Spinal cord (tissue), 9 donors: ENCODE measurements at regions not wholly inside any gene's neighbourhood (a gene's known extent, or its start where the extent isn't known, plus 50 kb on each side); places are given as distances from the start of the nearest gene placed in this dataset.
A peak's percentile ranks its signal among the peaks of the same experiment; 100 is the strongest.

Experiments used
- DNase-seq, 6 donors: peaks; one replicate each; pipeline versions ENCODE4 v3.0.0 to v3.0.0-alpha.2; 2013 to 2015; ENCODE audit warnings: low spot score in 6 of 6, low read depth in 4 of 6
- H3K27ac ChIP-seq: one replicate; pipeline ENCODE4 v1.5.1; 2013; ENCODE audit warnings: low read depth, low read length, control low read depth
- H3K27me3 ChIP-seq: one replicate; pipeline ENCODE4 v1.6.1; 2013; ENCODE audit warnings: low read length; ENCODE audit not compliant: control insufficient read depth, insufficient read depth
- H3K36me3 ChIP-seq: one replicate; pipeline ENCODE4 v1.6.1; 2013; ENCODE audit warnings: low read length; ENCODE audit not compliant: control insufficient read depth, insufficient read depth
- H3K4me1 ChIP-seq: one replicate; pipeline ENCODE4 v1.6.1; 2013; ENCODE audit warnings: low read length; ENCODE audit not compliant: control insufficient read depth, insufficient read depth
- H3K4me3 ChIP-seq: one replicate; pipeline ENCODE4 v1.5.1; 2013; ENCODE audit warnings: low read depth, low read length, control low read depth
- H3K9me3 ChIP-seq: one replicate; pipeline ENCODE4 v1.6.1; 2013; ENCODE audit warnings: low read length; ENCODE audit not compliant: control insufficient read depth, insufficient read depth
- WGBS: methylation state at CpG from one replicate; pipeline ENCODE4 v1.1.5; 2013; ENCODE audit warnings: missing lambda C conversion rate; ENCODE audit not compliant: insufficient coverage; 5-methylcytosine and 5-hydroxymethylcytosine counted together
- donor health status: healthy.

- no CpG with 5 or more reads among the region's 1 CpG for WGBS
These were observed 101.9 kb downstream of the RGS21 start for GRCh38 chr1:192418552-192419285.

GRCh38 chr1:192430644-192431043, 113.9 kb downstream of the RGS21 start:
- Histone ChIP-seq H3K4me3 (no peak overlapping the region), H3K9me3 (peaks cover 8% of the 10 kb centered on the region), H3K36me3 (no peaks in the 10 kb centered on the region), H3K4me1 (no peaks in the 10 kb centered on the region), H3K27me3 (no peaks in the 10 kb centered on the region), H3K27ac (no peak overlapping the region)
- DNase-seq: no peak
- 67% methylated on average over 3 of the region's 3 CpGs for WGBS

More at GRCh38 chr1:192418552-192419285, 101.9 kb downstream of the RGS21 start:
- Histone ChIP-seq H3K9me3 (no peaks in the 10 kb centered on the region), H3K4me1 (no peaks in the 10 kb centered on the region), H3K27me3 (no peaks in the 10 kb centered on the region), H3K27ac (no peak overlapping the region), H3K36me3 (no peaks in the 10 kb centered on the region), H3K4me3 (no peak overlapping the region)
- no peak for DNase-seq

- WGBS: 81% methylated on average over 3 of the region's 4 CpGs
- Histone ChIP-seq H3K4me3 (no peak overlapping the region), H3K4me1 (no peaks in the 10 kb centered on the region), H3K27ac (no peak overlapping the region), H3K36me3 (no peaks in the 10 kb centered on the region), H3K27me3 (no peaks in the 10 kb centered on the region), H3K9me3 (peaks cover 4% of the 10 kb centered on the region)
- no peak for DNase-seq
These were observed 118.9 kb downstream of the RGS21 start for GRCh38 chr1:192435704-192436103.

- WGBS: no CpG with 5 or more reads among the region's 8 CpGs
These were observed 119.8 kb downstream of the RGS21 start for GRCh38 chr1:192436441-192437078.

GRCh38 chr1:192438737-192439136, 121.9 kb downstream of the RGS21 start:
- H3K27me3 ChIP-seq: no peaks in the 10 kb centered on the region
- no peaks in the 10 kb centered on the region for H3K4me1 ChIP-seq
- no peaks in the 10 kb centered on the region for H3K9me3 ChIP-seq
- no peaks in the 10 kb centered on the region for H3K36me3 ChIP-seq
- no peak overlapping the region for H3K4me3 ChIP-seq
- no peak for DNase-seq
- WGBS: 38% methylated on average over 1 of the region's 3 CpGs
- no peak overlapping the region for H3K27ac ChIP-seq

More at GRCh38 chr1:192436441-192437078, 119.8 kb downstream of the RGS21 start:
- Histone ChIP-seq H3K27ac (peak overlapping the region; percentile 38), H3K27me3 (no peaks in the 10 kb centered on the region), H3K4me1 (no peaks in the 10 kb centered on the region), H3K9me3 (no peaks in the 10 kb centered on the region), H3K36me3 (no peaks in the 10 kb centered on the region), H3K4me3 (no peak overlapping the region)
- peak in 1 of 6 donors; percentile 7 for DNase-seq

GRCh38 chr1:192439373-192440025, 122.7 kb downstream of the RGS21 start:
- Histone ChIP-seq H3K4me1 (no peaks in the 10 kb centered on the region), H3K27me3 (no peaks in the 10 kb centered on the region), H3K36me3 (no peaks in the 10 kb centered on the region), H3K9me3 (no peaks in the 10 kb centered on the region), H3K4me3 (no peak overlapping the region), H3K27ac (no peak overlapping the region)
- DNase-seq: no peak
- WGBS: 87% methylated on average over 5 of the region's 6 CpGs

GRCh38 chr1:192441492-192441891, 124.7 kb downstream of the RGS21 start:
- Histone ChIP-seq H3K4me3 (no peak overlapping the region), H3K36me3 (no peaks in the 10 kb centered on the region), H3K4me1 (no peaks in the 10 kb centered on the region), H3K9me3 (no peaks in the 10 kb centered on the region), H3K27me3 (no peaks in the 10 kb centered on the region), H3K27ac (no peak overlapping the region)
- WGBS: 94% methylated on average over 2 of the region's 3 CpGs
- no peak for DNase-seq

- Histone ChIP-seq H3K36me3 (no peaks in the 10 kb centered on the region), H3K27me3 (no peaks in the 10 kb centered on the region), H3K27ac (no peak overlapping the region), H3K4me1 (no peaks in the 10 kb centered on the region), H3K4me3 (no peak overlapping the region), H3K9me3 (no peaks in the 10 kb centered on the region)
- no peak for DNase-seq
- WGBS: 73% methylated on average over 1 of the region's 2 CpGs
These were observed 125.9 kb downstream of the RGS21 start for GRCh38 chr1:192442736-192443135.

- Histone ChIP-seq H3K27me3 (no peaks in the 10 kb centered on the region), H3K4me1 (no peaks in the 10 kb centered on the region), H3K36me3 (no peaks in the 10 kb centered on the region), H3K4me3 (no peak overlapping the region), H3K27ac (no peak overlapping the region), H3K9me3 (no peaks in the 10 kb centered on the region)
- no peak for DNase-seq
These were observed 126.8 kb downstream of the RGS21 start for GRCh38 chr1:192443616-192444015.
